ENCODE measurements at regions not wholly inside any gene's neighbourhood (a gene's known extent, or its start where the extent isn't known, plus 50 kb on each side); places are given as distances from the start of the nearest gene placed in this dataset.

- TF ChIP-seq CTCF (IDR thresholded peaks at IDR 0.05) (peak in 1 of 7 experiments; percentile 23), POLR2A (IDR thresholded peaks at IDR 0.05) (no peak)
These were observed 135.0 kb upstream of the TENT5D start for GRCh38 chrX:80285131-80285773.

Data from stomach (tissue), 4 donors.